PC-9 (cell line): ENCODE measurements at regions not wholly inside any gene's neighbourhood (a gene's known extent, or its start where the extent isn't known, plus 50 kb on each side); places are given as distances from the start of the nearest gene placed in this dataset.
A peak's percentile ranks its signal among the peaks of the same experiment; 100 is the strongest.
"Not testable (repeated sequence)": the region's sequence is repeated elsewhere in the genome, so short reads cannot be mapped to it uniquely, and the experiment has no call there.

Source experiments
- BruUV-seq: library from RNA; stranded (reverse); fragments of 400-500 nt; replicated peaks from 2 replicates; lab custom pipeline; 2021; lab: Mats Ljungman, UMichigan
- CTCF ChIA-PET: fragments of 300-600 bp; sonication (Branson Sonifier 250); formaldehyde crosslinking; loops from one replicate; lab custom pipeline; 2022; ENCODE audit warnings: antibody characterized with exemption; lab: Charles Lee
- POLR2A ChIA-PET: fragments of 300-600 bp; sonication (Branson Sonifier 250); formaldehyde crosslinking; loops from one replicate; lab custom pipeline; 2022; ENCODE audit warnings: antibody characterized with exemption; ENCODE audit not compliant: unreplicated experiment; lab: Charles Lee
- DNase-seq, 2 experiments: peaks; one replicate each; pipeline versions ENCODE4 v3.0.0 to v3.0.0-alpha.2; 2015 to 2022; ENCODE audit warnings: mixed read lengths in 1 of 2
- H2AFZ ChIP-seq: fragments of 200-600 bp; sonication (generic); 2 replicates; pipeline ENCODE4 v1.8.1; 2017; ENCODE audit warnings: antibody characterized with exemption
- H3F3A ChIP-seq: fragments of 200-600 bp; sonication (generic); 2 replicates; pipeline ENCODE4 v1.8.1; 2017; ENCODE audit warnings: antibody characterized with exemption, mild to moderate bottlenecking, low read depth; ENCODE audit not compliant: insufficient read depth
- H3K27ac ChIP-seq: fragments of 200-600 bp; sonication (generic); 2 replicates; pipeline ENCODE4 v1.6.1; 2016; ENCODE audit warnings: mixed run types
- H3K27me3 ChIP-seq: fragments of 200-600 bp; sonication (generic); 2 replicates; pipeline ENCODE4 v1.6.1; 2016; ENCODE audit warnings: low read depth, mixed run types; ENCODE audit not compliant: insufficient read depth
- H3K36me3 ChIP-seq: fragments of 200-600 bp; sonication (generic); 2 replicates; pipeline ENCODE4 v1.6.1; 2016; ENCODE audit warnings: low read depth, mixed run types
- H3K4me1 ChIP-seq: fragments of 200-600 bp; sonication (generic); replicated peaks from 2 replicates; pipeline ENCODE4 v1.6.1; 2016; ENCODE audit warnings: mixed run types; ENCODE audit not compliant: insufficient read depth
- H3K4me2 ChIP-seq: fragments of 200-600 bp; sonication (generic); 2 replicates; pipeline ENCODE4 v1.6.1; 2017; ENCODE audit warnings: mixed run types
- H3K4me3 ChIP-seq: fragments of 200-600 bp; sonication (generic); 2 replicates; pipeline ENCODE4 v1.6.1; 2016; ENCODE audit warnings: mixed run types
- H3K79me2 ChIP-seq: fragments of 200-600 bp; sonication (generic); 2 replicates; pipeline ENCODE4 v1.6.1; 2017; ENCODE audit warnings: low read depth, mixed run types
- H3K9me2 ChIP-seq: fragments of 200-600 bp; sonication (generic); 2 replicates; pipeline ENCODE4 v1.8.1; 2017; ENCODE audit warnings: mild to moderate bottlenecking; ENCODE audit not compliant: insufficient read depth
- H3K9me3 ChIP-seq: fragments of 200-600 bp; sonication (generic); 2 replicates; pipeline ENCODE4 v1.8.1; 2016; ENCODE audit warnings: low read depth; ENCODE audit not compliant: insufficient read depth
- H4K20me1 ChIP-seq: fragments of 200-600 bp; sonication (generic); 2 replicates; pipeline ENCODE4 v1.8.1; 2017; ENCODE audit not compliant: insufficient read depth
- CTCF ChIP-seq: fragments of 200-600 bp; sonication (generic); conservative IDR thresholded peaks from 2 replicates; pipeline ENCODE4 v1.6.1; 2017; ENCODE audit warnings: mixed run types, antibody characterized with exemption, mild to moderate bottlenecking, moderate library complexity
- EZH2 ChIP-seq: fragments of 200-600 bp; sonication (generic); IDR thresholded peaks from 2 replicates; pipeline ENCODE4 v1.8.0; 2017; ENCODE audit warnings: antibody characterized with exemption, low read depth
- intact Hi-C: fragments of 100-400 bp; cut with micrococcal nuclease; formaldehyde crosslinking; loops from one replicate; pipeline ENCODE4 v1.10.0; 2022; ENCODE audit not compliant: unreplicated experiment

GRCh38 chr18:9022397-9023155, 79.9 kb upstream of the NDUFV2 start:
- Histone ChIP-seq H3K4me2 (no peak overlapping the region), H3K9me3 (no peaks in the 10 kb centered on the region; the same call in 1 of the 2 replicates), H3K79me2 (no peaks in the 10 kb centered on the region), H2AFZ (no peak overlapping the region), H3K4me3 (no peak overlapping the region), H3F3A (peaks cover 31% of the 10 kb centered on the region), H3K4me1 (peaks cover 24% of the 10 kb centered on the region), H3K27me3 (no peaks in the 10 kb centered on the region), H4K20me1 (no peaks in the 10 kb centered on the region), H3K9me2 (no peaks in the 10 kb centered on the region), H3K27ac (no peak overlapping the region), H3K36me3 (no peaks in the 10 kb centered on the region)
- POLR2A ChIA-PET, result no interaction called here
- TF ChIP-seq EZH2 (no peak), CTCF (no peak)
- no TSS peak for BruUV-seq
- CTCF ChIA-PET, result interaction anchor here (0.6 kb wide), 2 partner anchors 23 to 33 kb away, joined by 3 read pairs; no protein-coding TSS in a partner anchor
- intact Hi-C loops, result no loop called here
- DNase-seq, result no peak

DNA sequence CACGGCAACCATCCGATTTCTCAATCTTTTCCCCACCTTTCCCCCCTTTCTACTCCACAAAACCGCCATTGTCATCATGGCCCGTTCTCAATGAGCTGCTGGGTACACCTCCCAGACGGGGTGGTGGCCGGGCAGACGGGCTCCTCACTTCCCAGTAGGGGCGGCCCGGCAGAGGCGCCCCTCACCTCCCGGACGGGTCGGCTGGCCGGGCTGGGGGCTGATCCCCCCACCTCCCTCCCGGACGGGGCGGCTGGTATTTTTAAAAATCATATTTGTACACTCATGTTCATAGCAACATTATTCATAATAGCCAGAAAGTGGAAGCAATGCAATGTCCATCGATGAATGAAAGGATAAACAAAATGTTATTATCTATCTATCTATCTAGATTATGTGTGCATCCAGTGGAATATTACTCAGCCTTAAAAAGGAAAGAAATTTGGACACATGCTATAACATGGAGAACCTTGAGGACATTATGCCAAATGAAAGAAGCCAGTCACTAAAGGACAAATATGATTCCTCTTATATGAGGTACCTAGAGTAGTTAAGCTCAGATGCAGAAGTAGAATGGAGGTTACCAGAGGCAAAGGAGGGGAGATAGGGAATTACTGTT, 78.4 kb upstream of the NDUFV2 start:
- DNase-seq, CTCF ChIA-PET, intact Hi-C loops, H2AFZ ChIP-seq, POLR2A ChIA-PET, H3K27me3 ChIP-seq, H3K79me2 ChIP-seq, H3K4me2 ChIP-seq, H4K20me1 ChIP-seq, H3K36me3 ChIP-seq, H3K9me2 ChIP-seq, H3K4me3 ChIP-seq, BruUV-seq, H3K27ac ChIP-seq, H3K9me3 ChIP-seq: not testable (repeated sequence)
- peaks cover 16% of the 10 kb centered on the region; the same call in 1 of the 2 replicates for H3F3A ChIP-seq
- peaks cover 10% of the 10 kb centered on the region; the same call in 1 of the 2 replicates for H3K4me1 ChIP-seq

DNA sequence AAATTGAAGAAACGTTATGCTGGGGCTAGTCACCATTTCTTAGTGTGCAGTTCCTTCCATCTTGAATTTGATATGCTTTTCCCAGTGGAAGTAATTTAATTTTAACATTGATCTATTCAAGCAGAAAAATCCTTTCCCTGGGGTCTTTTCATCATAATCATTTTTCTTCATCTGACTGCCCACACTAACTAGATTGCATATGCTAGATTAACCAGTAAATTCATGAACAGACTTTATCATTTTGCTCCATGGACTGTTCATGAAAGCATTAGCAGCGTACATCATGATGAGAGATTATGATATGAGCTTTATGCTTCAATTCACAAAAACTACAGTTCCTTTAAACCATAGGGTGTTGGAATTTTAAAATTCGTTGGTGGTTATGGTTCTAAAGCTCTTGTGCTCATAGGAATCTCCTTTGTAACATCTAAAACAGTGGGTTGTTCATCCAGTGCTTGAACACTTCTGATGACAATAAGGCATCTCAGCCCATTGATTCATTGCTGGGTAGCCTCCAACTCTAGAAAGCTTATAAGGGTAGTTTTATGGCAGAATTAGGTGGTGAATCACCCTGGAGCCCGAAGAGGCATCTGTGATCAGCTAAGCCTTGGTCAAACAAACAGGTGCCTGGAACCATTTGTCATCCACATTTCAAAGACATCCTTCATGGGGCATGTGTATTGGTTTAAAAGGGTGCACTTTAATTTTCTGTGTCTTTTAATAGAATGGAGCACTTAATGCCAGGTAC, 77.2 kb upstream of the NDUFV2 start:
- H3K9me2 ChIP-seq, result no peaks in the 10 kb centered on the region
- DNase-seq, result peak in 1 of 2 experiments; percentile 87
- intact Hi-C loops, result no loop called here
- no TSS peak for BruUV-seq
- POLR2A ChIA-PET, result no interaction called here
- no peak overlapping the region for H3K27ac ChIP-seq
- no peaks in the 10 kb centered on the region for H3K9me3 ChIP-seq
- peaks cover 8% of the 10 kb centered on the region; the same call in 1 of the 2 replicates for H3K4me1 ChIP-seq
- no peak overlapping the region for H3K4me3 ChIP-seq
- no peaks in the 10 kb centered on the region for H3K36me3 ChIP-seq
- H4K20me1 ChIP-seq, result no peaks in the 10 kb centered on the region
- H2AFZ ChIP-seq, result no peak overlapping the region
- CTCF ChIA-PET, result no interaction called here
- TF ChIP-seq EZH2 (no peak), CTCF (no peak)
- H3F3A ChIP-seq, result peaks cover 15% of the 10 kb centered on the region; the same call in 1 of the 2 replicates
- H3K79me2 ChIP-seq, result no peaks in the 10 kb centered on the region
- H3K4me2 ChIP-seq, result no peak overlapping the region
- no peaks in the 10 kb centered on the region for H3K27me3 ChIP-seq
